ENCODE measurements at regions not wholly inside any gene's neighbourhood (a gene's known extent, or its start where the extent isn't known, plus 50 kb on each side); places are given as distances from the start of the nearest gene placed in this dataset.

DNA sequence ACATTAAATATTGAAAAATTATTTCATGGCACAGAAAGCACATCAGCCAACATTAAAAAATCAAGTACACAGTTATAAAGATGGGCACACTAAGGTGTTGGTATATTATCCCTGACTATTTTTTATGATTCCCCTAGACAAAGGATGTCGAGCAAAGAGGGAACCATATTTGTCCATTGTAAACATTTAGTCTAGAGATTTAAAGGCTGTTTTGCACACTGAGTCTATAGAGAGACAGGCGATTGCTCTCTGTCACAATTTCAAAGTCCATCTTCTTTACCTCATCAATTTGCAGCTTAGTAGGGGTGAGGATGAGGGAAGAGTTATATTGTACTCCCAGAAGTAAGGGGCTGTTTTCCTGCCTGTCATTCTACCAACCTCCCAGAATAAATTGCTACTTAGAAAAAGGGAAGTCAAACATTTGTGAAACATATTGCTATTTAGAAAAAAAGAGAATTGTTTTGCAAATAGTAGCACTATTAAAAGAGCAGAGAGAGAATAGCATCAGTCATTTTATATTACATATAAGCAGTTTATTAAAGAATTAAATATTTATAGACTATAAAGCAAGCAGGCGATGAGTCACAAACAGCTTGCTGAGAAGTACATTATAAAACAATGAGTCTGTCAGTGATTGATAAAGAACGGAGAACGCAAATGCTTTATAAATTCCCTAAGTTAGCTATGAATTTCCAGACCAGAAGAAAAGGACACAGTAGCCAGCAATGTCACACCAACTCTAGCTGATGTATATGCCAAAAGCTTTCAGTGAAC, 270.6 kb upstream of the PMFBP1 start:
- TF ChIP-seq POLR2AphosphoS5 (IDR thresholded peaks at IDR 0.05) (no peak), POLR2A (IDR thresholded peaks at IDR 0.05) (no peak), EP300 (IDR thresholded peaks at IDR 0.05) (no peak)
- TF ChIP-seq, protein P1, sequence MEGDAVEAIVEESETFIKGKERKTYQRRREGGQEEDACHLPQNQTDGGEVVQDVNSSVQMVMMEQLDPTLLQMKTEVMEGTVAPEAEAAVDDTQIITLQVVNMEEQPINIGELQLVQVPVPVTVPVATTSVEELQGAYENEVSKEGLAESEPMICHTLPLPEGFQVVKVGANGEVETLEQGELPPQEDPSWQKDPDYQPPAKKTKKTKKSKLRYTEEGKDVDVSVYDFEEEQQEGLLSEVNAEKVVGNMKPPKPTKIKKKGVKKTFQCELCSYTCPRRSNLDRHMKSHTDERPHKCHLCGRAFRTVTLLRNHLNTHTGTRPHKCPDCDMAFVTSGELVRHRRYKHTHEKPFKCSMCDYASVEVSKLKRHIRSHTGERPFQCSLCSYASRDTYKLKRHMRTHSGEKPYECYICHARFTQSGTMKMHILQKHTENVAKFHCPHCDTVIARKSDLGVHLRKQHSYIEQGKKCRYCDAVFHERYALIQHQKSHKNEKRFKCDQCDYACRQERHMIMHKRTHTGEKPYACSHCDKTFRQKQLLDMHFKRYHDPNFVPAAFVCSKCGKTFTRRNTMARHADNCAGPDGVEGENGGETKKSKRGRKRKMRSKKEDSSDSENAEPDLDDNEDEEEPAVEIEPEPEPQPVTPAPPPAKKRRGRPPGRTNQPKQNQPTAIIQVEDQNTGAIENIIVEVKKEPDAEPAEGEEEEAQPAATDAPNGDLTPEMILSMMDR (IDR thresholded peaks at IDR 0.05), result no peak

Data from upper lobe of left lung (tissue), 4 donors.